Central memory CD8-positive, alpha-beta T cell (primary cell): ENCODE measurements at regions not wholly inside any gene's neighbourhood (a gene's known extent, or its start where the extent isn't known, plus 50 kb on each side); places are given as distances from the start of the nearest gene placed in this dataset.

Source experiments
- ATAC-seq: fragments of 150-1000 bp; cut with Tn5 transposase; replicated peaks from 2 replicates; pipeline ENCODE4 v1.10.0; 2022; ENCODE audit warnings: mild to moderate bottlenecking, moderate FRiP score, moderate number of reproducible peaks; ENCODE audit not compliant: poor library complexity, severe bottlenecking; ENCODE audit errors: extremely low read depth
- DNase-seq, 2 donors: peaks; one replicate each; pipeline ENCODE4 v3.0.0; 2021; ENCODE audit warnings: low spot score in 2 of 2
- H3K27ac Mint-ChIP-seq: one replicate; pipeline ENCODE4 v1.8.0; 2022; ENCODE audit warnings: low read depth, mild to moderate bottlenecking, moderate library complexity, mixed read lengths
- H3K27me3 Mint-ChIP-seq: one replicate; pipeline ENCODE4 v1.8.0; 2022; ENCODE audit warnings: mixed read lengths
- H3K36me3 Mint-ChIP-seq: one replicate; pipeline ENCODE4 v1.8.0; 2022; ENCODE audit warnings: mild to moderate bottlenecking, moderate library complexity, mixed read lengths; ENCODE audit not compliant: insufficient read depth
- H3K4me1 Mint-ChIP-seq: one replicate; pipeline ENCODE4 v1.8.0; 2022; ENCODE audit warnings: mixed read lengths
- H3K4me3 Mint-ChIP-seq: one replicate; pipeline ENCODE4 v1.8.0; 2022; ENCODE audit warnings: mild to moderate bottlenecking, moderate library complexity, mixed read lengths
- H3K9me3 Mint-ChIP-seq: one replicate; pipeline ENCODE4 v1.8.0; 2022; ENCODE audit warnings: mixed read lengths

DNA sequence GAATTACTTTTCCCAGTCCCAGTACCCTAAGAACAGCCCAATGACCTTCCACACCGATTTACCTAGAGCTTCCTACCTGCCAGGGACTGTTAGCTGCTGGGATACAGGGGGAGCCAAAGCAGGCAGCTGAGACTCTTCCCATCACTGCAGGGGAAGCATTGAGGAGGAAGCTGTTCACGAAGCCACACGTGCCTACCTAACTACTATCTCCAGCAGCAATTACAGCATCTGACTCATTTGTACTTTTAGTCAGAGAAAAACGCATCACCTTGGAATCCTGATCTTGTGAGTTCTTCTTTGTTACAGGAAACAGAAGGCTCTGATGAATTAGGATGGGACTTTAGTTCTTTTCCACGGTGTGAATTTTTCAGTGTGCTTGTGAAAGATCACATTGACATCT, 113.7 kb upstream of the DHX40 start:
- Mint-ChIP-seq H3K9me3 (no peaks in the 10 kb centered on the region), H3K27me3 (peaks cover 12% of the 10 kb centered on the region), H3K4me3 (no peak overlapping the region), H3K27ac (no peak overlapping the region), H3K36me3 (no peaks in the 10 kb centered on the region), H3K4me1 (no peaks in the 10 kb centered on the region)
- ATAC-seq (no peak), DNase-seq (no peak)

GRCh38 chr17:59454633-59455105, 110.7 kb upstream of the DHX40 start:
- Mint-ChIP-seq H3K27me3 (peaks cover 13% of the 10 kb centered on the region), H3K27ac (no peak overlapping the region)

GRCh38 chr17:59456428-59456827, 109.0 kb upstream of the DHX40 start:
- DNase-seq, result no peak
- Mint-ChIP-seq H3K27me3 (peaks cover 13% of the 10 kb centered on the region), H3K27ac (no peak overlapping the region), H3K4me3 (no peak overlapping the region), H3K9me3 (no peaks in the 10 kb centered on the region), H3K4me1 (no peaks in the 10 kb centered on the region), H3K36me3 (no peaks in the 10 kb centered on the region)
- ATAC-seq, result no peak

More at GRCh38 chr17:59454633-59455105, 110.7 kb upstream of the DHX40 start:
- Mint-ChIP-seq H3K4me3 (no peak overlapping the region), H3K9me3 (no peaks in the 10 kb centered on the region), H3K36me3 (no peaks in the 10 kb centered on the region), H3K4me1 (no peaks in the 10 kb centered on the region)
- DNase-seq (no peak), ATAC-seq (no peak)

DNA sequence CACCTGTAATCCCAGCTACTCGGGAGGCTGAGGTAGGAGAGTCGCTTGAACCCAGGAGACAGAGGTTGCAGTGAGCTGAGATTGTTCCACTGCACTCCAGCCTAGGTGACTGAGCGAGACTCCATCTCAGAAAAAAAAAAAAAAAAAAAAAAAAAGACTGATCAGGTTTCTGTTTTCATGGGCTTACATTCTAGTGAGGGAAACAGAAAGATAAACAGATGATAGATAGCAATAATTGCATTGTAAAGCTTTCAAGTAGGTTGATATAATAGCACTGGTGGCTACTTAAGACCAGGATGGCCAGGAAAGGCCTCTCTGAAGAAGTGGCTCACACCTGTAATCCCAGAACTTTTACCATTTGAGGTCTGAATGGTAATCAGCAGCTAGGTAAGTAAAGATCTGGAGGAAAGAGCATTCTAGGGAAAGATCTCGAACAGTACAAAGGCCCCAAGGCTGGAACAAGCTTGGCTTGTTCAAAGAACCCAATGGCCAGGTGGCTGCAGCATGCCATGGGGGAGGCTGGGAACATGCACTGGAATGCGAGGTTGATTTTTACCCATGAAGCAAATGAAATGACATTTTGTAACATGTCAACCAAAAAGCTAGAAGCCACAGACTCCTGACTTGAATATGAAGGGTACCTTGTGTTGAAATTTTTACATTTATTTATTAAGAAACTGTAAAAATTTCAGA, 108.3 kb upstream of the DHX40 start:
- no peak overlapping the region for H3K4me3 Mint-ChIP-seq
- H3K4me1 Mint-ChIP-seq, result no peaks in the 10 kb centered on the region
- ATAC-seq (no peak), DNase-seq (no peak)
- H3K36me3 Mint-ChIP-seq, result no peaks in the 10 kb centered on the region
- no peaks in the 10 kb centered on the region for H3K9me3 Mint-ChIP-seq
- peaks cover 13% of the 10 kb centered on the region for H3K27me3 Mint-ChIP-seq
- H3K27ac Mint-ChIP-seq, result no peak overlapping the region

GRCh38 chr17:59462385-59462784, 103.0 kb upstream of the DHX40 start:
- no peak for ATAC-seq
- H3K9me3 Mint-ChIP-seq, result no peaks in the 10 kb centered on the region
- DNase-seq, result no peak
- H3K27me3 Mint-ChIP-seq, result no peaks in the 10 kb centered on the region
- H3K27ac Mint-ChIP-seq, result no peak overlapping the region
- no peaks in the 10 kb centered on the region for H3K36me3 Mint-ChIP-seq
- no peak overlapping the region for H3K4me3 Mint-ChIP-seq
- no peaks in the 10 kb centered on the region for H3K4me1 Mint-ChIP-seq

DNA sequence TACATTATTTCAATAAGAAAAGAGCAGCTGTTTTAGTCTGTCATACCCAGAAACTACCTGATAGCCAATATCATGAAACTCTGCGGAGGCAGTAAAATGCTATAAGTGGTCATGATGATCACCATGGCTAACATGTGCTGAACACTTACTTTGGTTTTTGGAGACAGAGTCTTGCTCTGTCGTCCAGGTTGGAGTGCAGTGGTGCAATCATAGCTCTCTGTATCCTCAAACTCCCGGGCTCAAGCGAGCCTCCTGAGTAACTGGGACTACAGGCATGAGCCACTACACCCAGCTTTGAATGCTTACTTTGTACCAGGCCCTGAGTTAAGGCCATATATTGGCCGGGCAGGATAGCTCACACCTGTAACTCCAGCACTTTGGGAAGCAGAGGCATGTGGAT, 101.2 kb upstream of the DHX40 start:
- no peak for ATAC-seq
- DNase-seq, result no peak
- Mint-ChIP-seq H3K4me1 (peaks cover 16% of the 10 kb centered on the region), H3K4me3 (no peak overlapping the region), H3K27me3 (no peaks in the 10 kb centered on the region), H3K9me3 (no peaks in the 10 kb centered on the region), H3K27ac (no peak overlapping the region), H3K36me3 (no peaks in the 10 kb centered on the region)

GRCh38 chr17:59465949-59466307, 99.5 kb upstream of the DHX40 start:
- no peak overlapping the region for H3K27ac Mint-ChIP-seq
- ATAC-seq (no peak), DNase-seq (no peak)
- H3K4me1 Mint-ChIP-seq, result peaks cover 17% of the 10 kb centered on the region
- H3K36me3 Mint-ChIP-seq, result no peaks in the 10 kb centered on the region
- no peak overlapping the region for H3K4me3 Mint-ChIP-seq
- H3K27me3 Mint-ChIP-seq, result no peaks in the 10 kb centered on the region
- no peaks in the 10 kb centered on the region for H3K9me3 Mint-ChIP-seq

DNA sequence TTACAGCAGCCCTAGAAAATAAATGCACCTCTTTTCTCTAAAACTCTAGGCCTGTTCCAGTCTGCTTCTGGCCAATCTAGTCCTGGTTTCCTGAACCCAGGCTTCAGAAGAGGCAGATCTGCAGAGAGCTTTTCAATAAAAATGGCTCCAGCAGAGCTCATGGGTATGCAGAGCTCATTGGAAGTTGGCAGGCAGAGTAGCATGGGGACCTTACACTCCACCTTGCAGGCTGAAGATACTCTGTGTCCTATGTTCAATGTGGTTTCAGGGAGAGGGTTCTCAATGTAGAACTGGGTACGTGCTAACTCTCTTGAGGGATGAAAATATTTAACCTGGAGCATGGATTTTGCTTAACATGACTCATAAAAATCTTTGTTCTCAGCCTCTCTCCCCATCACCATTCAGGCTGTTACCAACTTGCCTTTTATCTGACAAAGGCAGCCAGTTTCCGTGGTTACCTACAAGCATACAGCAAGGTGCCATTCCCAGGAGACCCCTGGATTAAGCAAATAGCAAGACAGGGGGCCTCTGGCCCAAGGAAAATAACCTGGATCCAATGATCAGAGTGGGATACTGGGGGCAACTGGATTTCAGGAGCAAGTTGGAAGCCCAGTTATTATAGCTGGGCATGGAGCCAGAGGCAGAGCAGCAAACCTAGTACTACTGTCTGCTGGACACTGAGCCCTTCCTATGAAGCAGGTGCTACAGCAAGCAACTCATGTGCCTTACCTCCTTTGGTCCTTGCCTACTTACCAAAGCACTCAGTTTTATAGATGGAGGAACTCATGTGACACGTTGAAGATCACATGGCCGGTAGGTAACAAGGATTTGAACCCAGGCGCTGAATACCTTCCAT, 98.2 kb upstream of the DHX40 start:
- Mint-ChIP-seq H3K36me3 (no peaks in the 10 kb centered on the region), H3K4me3 (no peak overlapping the region), H3K27ac (no peak overlapping the region), H3K27me3 (no peaks in the 10 kb centered on the region), H3K4me1 (peaks cover 17% of the 10 kb centered on the region), H3K9me3 (no peaks in the 10 kb centered on the region)
- no peak for DNase-seq
- no peak for ATAC-seq

- no peak overlapping the region for H3K4me3 Mint-ChIP-seq
Measured at GRCh38 chr17:59469786-59470485, 95.5 kb upstream of the DHX40 start.

DNA sequence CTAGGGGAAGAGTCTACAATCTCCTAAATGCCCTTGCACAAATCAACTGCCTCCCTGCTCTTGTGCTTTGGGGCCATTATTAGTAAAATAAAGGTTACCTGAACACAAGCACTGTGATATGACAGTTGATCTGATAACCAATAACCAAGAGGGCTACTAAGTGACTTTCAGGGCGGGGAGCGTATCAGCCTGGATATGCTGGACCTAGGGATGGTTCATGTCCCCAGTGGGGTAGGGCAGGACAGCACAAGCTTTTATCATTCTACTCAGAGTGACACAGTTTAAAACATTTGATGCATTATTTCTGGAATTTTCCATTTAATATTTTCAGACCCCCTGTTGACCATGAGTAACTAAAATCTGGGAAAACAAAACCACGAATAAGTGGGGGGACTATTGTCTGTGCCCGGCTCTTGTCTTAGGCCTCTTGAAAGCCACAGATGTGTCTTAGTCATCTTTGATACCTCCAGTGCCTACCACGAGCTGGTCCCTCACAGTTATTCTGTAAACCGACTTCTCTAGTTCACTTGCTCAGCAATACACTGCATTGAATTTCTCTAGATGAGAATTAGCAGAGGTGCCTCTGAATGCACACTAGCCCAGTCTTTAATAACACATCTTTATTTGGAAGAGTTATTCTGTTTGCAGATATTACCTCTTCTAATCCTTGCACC, 94.6 kb upstream of the DHX40 start:
- DNase-seq (no peak), ATAC-seq (no peak)
- no peaks in the 10 kb centered on the region for H3K36me3 Mint-ChIP-seq
- H3K9me3 Mint-ChIP-seq, result no peaks in the 10 kb centered on the region
- no peak overlapping the region for H3K4me3 Mint-ChIP-seq
- H3K4me1 Mint-ChIP-seq, result peaks cover 17% of the 10 kb centered on the region
- H3K27me3 Mint-ChIP-seq, result no peaks in the 10 kb centered on the region
- no peak overlapping the region for H3K27ac Mint-ChIP-seq

More at GRCh38 chr17:59469786-59470485, 95.5 kb upstream of the DHX40 start:
- Mint-ChIP-seq H3K36me3 (no peaks in the 10 kb centered on the region), H3K4me1 (peaks cover 17% of the 10 kb centered on the region), H3K27ac (no peak overlapping the region), H3K9me3 (no peaks in the 10 kb centered on the region), H3K27me3 (no peaks in the 10 kb centered on the region)
- no peak for DNase-seq
- ATAC-seq, result no peak

DNA sequence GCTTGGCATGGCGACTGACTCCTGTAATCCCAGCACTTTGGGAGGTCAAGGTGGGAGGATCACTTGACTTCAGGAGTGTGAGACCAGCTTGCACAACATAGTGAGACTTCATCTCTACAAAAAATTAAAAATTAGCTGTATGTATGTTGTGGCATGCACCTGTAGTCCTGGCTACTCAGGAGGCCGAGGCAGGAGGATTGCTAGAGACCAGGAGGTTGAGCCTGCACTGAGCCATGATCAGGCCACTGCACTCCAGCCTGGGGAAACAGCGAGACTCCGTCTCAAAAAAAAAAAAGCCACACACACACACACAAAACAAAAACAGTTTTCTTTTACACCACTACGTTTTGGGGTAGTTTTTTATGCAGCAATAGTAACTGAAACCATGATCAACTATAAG, 89.0 kb upstream of the DHX40 start:
- H3K4me3 Mint-ChIP-seq, result no peak overlapping the region
- peaks cover 18% of the 10 kb centered on the region for H3K27me3 Mint-ChIP-seq
- no peaks in the 10 kb centered on the region for H3K36me3 Mint-ChIP-seq
- H3K4me1 Mint-ChIP-seq, result no peaks in the 10 kb centered on the region
- DNase-seq (no peak), ATAC-seq (no peak)
- H3K9me3 Mint-ChIP-seq, result no peaks in the 10 kb centered on the region
- no peak overlapping the region for H3K27ac Mint-ChIP-seq

GRCh38 chr17:59479141-59479540, 86.3 kb upstream of the DHX40 start:
- DNase-seq (no peak), ATAC-seq (no peak)
- Mint-ChIP-seq H3K27me3 (peaks cover 27% of the 10 kb centered on the region), H3K27ac (no peak overlapping the region), H3K36me3 (no peaks in the 10 kb centered on the region), H3K4me1 (no peaks in the 10 kb centered on the region), H3K9me3 (no peaks in the 10 kb centered on the region), H3K4me3 (no peak overlapping the region)
